IMR-90 (cell line): ENCODE measurements at regions not wholly inside any gene's neighbourhood (a gene's known extent, or its start where the extent isn't known, plus 50 kb on each side); places are given as distances from the start of the nearest gene placed in this dataset.

Experiments
- ATAC-seq: fragments of 200-7000 bp; cut with Tn5 transposase; 2 replicates; pipeline ENCODE4 v1.9.1; 2020; ENCODE audit warnings: low read depth, mild to moderate bottlenecking, moderate library complexity
- BruUV-seq: library from RNA; stranded (reverse); fragments of 400-500 nt; replicated peaks from 2 replicates; lab custom pipeline; 2021; lab: Mats Ljungman, UMichigan
- CTCF ChIA-PET: fragments of 300-600 bp; formaldehyde crosslinking; extraction: SDS; loops from one replicate; lab custom pipeline; 2021; ENCODE audit warnings: antibody characterized with exemption; lab: Yijun Ruan, JAX
- POLR2A ChIA-PET: fragments of 300-600 bp; sonication (Branson Sonifier 250); formaldehyde crosslinking; loops from one replicate; lab custom pipeline; 2022; ENCODE audit warnings: antibody characterized with exemption; ENCODE audit not compliant: unreplicated experiment; lab: Charles Lee
- DNase-seq: peaks from one replicate; pipeline ENCODE4 v3.0.0; 2013
- H2AFZ ChIP-seq: replicated peaks from 2 replicates; pipeline ENCODE3; 2013; ENCODE audit warnings: low read length, mild to moderate bottlenecking; ENCODE audit not compliant: poor library complexity
- H2AK5ac ChIP-seq: 2 replicates; pipeline ENCODE4 v1.6.1; 2013; ENCODE audit warnings: low read depth, low read length, inconsistent platforms
- H2AK9ac ChIP-seq: replicated peaks from 2 replicates; pipeline ENCODE3; 2013; ENCODE audit warnings: mild to moderate bottlenecking, low read depth, low read length, moderate library complexity; ENCODE audit not compliant: poor library complexity
- H2BK120ac ChIP-seq: 2 replicates; pipeline ENCODE4 v1.6.1; 2013; ENCODE audit warnings: low read depth, low read length, inconsistent platforms
- H2BK15ac ChIP-seq: 3 replicates; pipeline ENCODE4 v1.6.1; 2013; ENCODE audit warnings: low read depth, low read length, inconsistent platforms
- H2BK20ac ChIP-seq: 2 replicates; pipeline ENCODE4 v1.6.1; 2013; ENCODE audit warnings: low read depth, mild to moderate bottlenecking, inconsistent platforms, low read length, moderate library complexity
- H2BK5ac ChIP-seq: 2 replicates; pipeline ENCODE4 v1.6.1; 2013; ENCODE audit warnings: mild to moderate bottlenecking, low read depth, low read length, inconsistent platforms; ENCODE audit not compliant: poor library complexity, severe bottlenecking
- H3K14ac ChIP-seq: replicated peaks from 2 replicates; pipeline ENCODE4 v1.6.1; 2013; ENCODE audit warnings: low read depth, low read length, inconsistent platforms
- H3K18ac ChIP-seq: 2 replicates; pipeline ENCODE4 v1.6.1; 2013; ENCODE audit warnings: low read depth, low read length, control low read depth
- H3K23ac ChIP-seq: 2 replicates; pipeline ENCODE4 v1.6.1; 2013; ENCODE audit warnings: low read depth, low read length, inconsistent platforms
- H3K27ac ChIP-seq: 2 replicates; pipeline ENCODE4 v1.5.1; 2013; ENCODE audit warnings: mild to moderate bottlenecking, control low read depth, low read length; ENCODE audit not compliant: insufficient read depth
- H3K27me3 ChIP-seq: 2 replicates; pipeline ENCODE4 v1.6.1; 2013; ENCODE audit warnings: low read length; ENCODE audit not compliant: control insufficient read depth, insufficient read depth
- H3K36me3 ChIP-seq: 2 replicates; pipeline ENCODE4 v1.6.1; 2013; ENCODE audit warnings: low read length, mixed read lengths; ENCODE audit not compliant: control insufficient read depth, insufficient read depth
- H3K4ac ChIP-seq: 2 replicates; pipeline ENCODE4 v1.6.1; 2013; ENCODE audit warnings: low read depth, low read length, inconsistent platforms
- H3K4me1 ChIP-seq: 2 replicates; pipeline ENCODE4 v1.6.1; 2013; ENCODE audit warnings: low read length, mixed read lengths; ENCODE audit not compliant: control insufficient read depth, insufficient read depth
- H3K4me2 ChIP-seq: 2 replicates; pipeline ENCODE4 v1.6.1; 2013; ENCODE audit warnings: low read depth, mild to moderate bottlenecking, control low read depth, low read length, moderate library complexity
- H3K4me3 ChIP-seq: 2 replicates; pipeline ENCODE4 v1.5.1; 2013; ENCODE audit warnings: low read depth, mild to moderate bottlenecking, control low read depth, low read length, moderate library complexity; ENCODE audit not compliant: insufficient read depth
- H3K56ac ChIP-seq: 2 replicates; pipeline ENCODE4 v1.6.1; 2013; ENCODE audit warnings: low read length, inconsistent platforms; ENCODE audit not compliant: insufficient read depth; ENCODE audit errors: extremely low read depth
- H3K79me1 ChIP-seq, 2 experiments: 2 replicates each; pipeline ENCODE4 v1.6.1; 2013; ENCODE audit warnings: low read length in 2 of 2, inconsistent platforms in 1 of 2, low read depth in 1 of 2
- H3K9ac ChIP-seq: 2 replicates; pipeline ENCODE4 v1.6.1; 2013; ENCODE audit warnings: low read depth, low read length, control low read depth
- H3K9me1 ChIP-seq: 2 replicates; pipeline ENCODE4 v1.6.1; 2013; ENCODE audit warnings: low read length, inconsistent platforms; ENCODE audit not compliant: insufficient read depth
- H3K9me3 ChIP-seq: 2 replicates; pipeline ENCODE4 v1.6.1; 2013; ENCODE audit warnings: low read length; ENCODE audit not compliant: control insufficient read depth, insufficient read depth
- H4K20me1 ChIP-seq: 2 replicates; pipeline ENCODE4 v1.6.1; 2013; ENCODE audit warnings: low read length, inconsistent platforms; ENCODE audit not compliant: insufficient read depth
- H4K5ac ChIP-seq: 2 replicates; pipeline ENCODE4 v1.6.1; 2013; ENCODE audit warnings: mild to moderate bottlenecking, low read depth, low read length, control low read depth
- H4K8ac ChIP-seq, 2 experiments: 2 replicates each; pipeline ENCODE4 v1.6.1; 2013; ENCODE audit warnings: low read depth in 2 of 2, low read length in 2 of 2, control low read depth in 1 of 2, inconsistent platforms in 1 of 2
- H4K91ac ChIP-seq: 2 replicates; pipeline ENCODE4 v1.6.1; 2013; ENCODE audit warnings: low read depth, low read length, inconsistent platforms; ENCODE audit not compliant: insufficient read depth
- BHLHE40 ChIP-seq: fragments of 150-350 bp; IDR thresholded peaks from 2 replicates; pipeline ENCODE4 v1.6.1; 2016; ENCODE audit warnings: mild to moderate bottlenecking, low read depth, low read length
- MAFK ChIP-seq: IDR thresholded peaks from 2 replicates; pipeline ENCODE4 v1.6.1; 2012; ENCODE audit warnings: low read depth, low read length, improper control_type of control experiment
- MAZ ChIP-seq: IDR thresholded peaks from 2 replicates; pipeline ENCODE4 v1.6.1; 2012; ENCODE audit warnings: low read depth, mild to moderate bottlenecking, low read length, improper control_type of control experiment, moderate library complexity, borderline replicate concordance
- NFE2L2 ChIP-seq: fragments of 150-350 bp; IDR thresholded peaks from 2 replicates; pipeline ENCODE4 v1.6.1; 2016; ENCODE audit warnings: low read depth, mild to moderate bottlenecking, low read length
- POLR2A ChIP-seq: IDR thresholded peaks from 2 replicates; pipeline ENCODE4 v1.6.1; 2012; ENCODE audit warnings: mild to moderate bottlenecking, low read depth, low read length
- RCOR1 ChIP-seq: IDR thresholded peaks from 2 replicates; pipeline ENCODE4 v1.6.1; 2012; ENCODE audit warnings: mild to moderate bottlenecking, low read length, improper control_type of control experiment; ENCODE audit not compliant: insufficient replicate concordance
- RFX5 ChIP-seq: IDR thresholded peaks from 2 replicates; pipeline ENCODE4 v1.8.0; 2012; ENCODE audit warnings: low read depth, mild to moderate bottlenecking, low read length, moderate library complexity
- SMC3 ChIP-seq: fragments of 150-350 bp; IDR thresholded peaks from 2 replicates; pipeline ENCODE4 v1.6.1; 2016; ENCODE audit warnings: low read depth, mild to moderate bottlenecking, antibody characterized with exemption, low read length, moderate library complexity
- WGBS, 2 experiments: methylation state at CpG; one replicate each; pipeline versions ENCODE4 v1.1.5 to v1.1.7; 2013; ENCODE audit warnings: missing lambda C conversion rate in 2 of 2; ENCODE audit not compliant: insufficient read length in 1 of 2; ENCODE audit errors: extremely low coverage in 2 of 2; 5-methylcytosine and 5-hydroxymethylcytosine counted together
- dilution Hi-C: fragments of 300-500 bp; cut with HindIII; formaldehyde crosslinking; loops from one replicate; pipeline ENCODE4 v1.14.3; 2018; ENCODE audit warnings: low sequenced_read_pairs; ENCODE audit not compliant: unreplicated experiment
- in situ Hi-C: fragments of 300-500 bp; cut with MboI; formaldehyde crosslinking; loops from 3 replicates; pipeline ENCODE4 v1.14.3; 2019; ENCODE audit warnings: low sequenced_read_pairs, inconsistent platforms, mixed read lengths
- intact Hi-C: fragments of 100-400 bp; cut with micrococcal nuclease; formaldehyde crosslinking; loops from 2 replicates; pipeline ENCODE4 v1.10.0; 2022
- TF ChIP-seq, protein P1 (sequence below): fragments of 150-350 bp; IDR thresholded peaks from 2 replicates; pipeline ENCODE4 v1.6.1; 2016; ENCODE audit warnings: low read depth, mild to moderate bottlenecking, low read length, moderate library complexity, borderline replicate concordance
- TF ChIP-seq, protein P2 (sequence below): fragments of 150-350 bp; IDR thresholded peaks from 2 replicates; pipeline ENCODE4 v1.6.1; 2017; ENCODE audit warnings: mild to moderate bottlenecking, antibody characterized with exemption, low read length, low read depth

DNA sequence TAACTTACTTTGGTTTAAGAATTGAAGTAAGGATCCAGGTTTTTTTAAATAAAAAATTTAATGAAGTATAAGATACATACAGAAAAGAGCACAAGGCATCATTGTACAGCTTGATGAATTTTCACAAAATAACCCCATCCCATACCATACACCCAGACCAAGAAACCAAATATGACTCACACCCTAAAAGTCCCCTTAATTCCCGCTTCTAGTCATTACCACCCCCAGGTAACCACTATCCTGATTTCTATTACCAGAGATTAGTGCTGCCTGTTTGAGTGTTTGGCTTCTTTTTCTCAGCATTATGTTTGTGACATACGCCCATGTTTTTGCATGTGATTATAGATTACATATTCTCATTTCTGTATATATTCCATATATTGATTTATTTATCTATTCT is 98.5 kb upstream of the HIVEP3 start:
- no peak overlapping the region for H3K27ac ChIP-seq
- dilution Hi-C loops, result no loop called here
- H2AFZ ChIP-seq, result no peak overlapping the region
- no peaks in the 10 kb centered on the region for H3K9me1 ChIP-seq
- WGBS, 2 experiments, result no CpG with 5 or more reads among the region's 2 CpGs
- ATAC-seq (no peak), DNase-seq (no peak)
- H3K9ac ChIP-seq, result no peak overlapping the region
- H4K20me1 ChIP-seq, result no peaks in the 10 kb centered on the region
- no peak overlapping the region for H2BK120ac ChIP-seq
- TF ChIP-seq POLR2A (no peak), NFE2L2 (no peak), MAZ (no peak), BHLHE40 (no peak), RFX5 (no peak), RCOR1 (no peak), MAFK (no peak), SMC3 (no peak)
- TF ChIP-seq, protein P1, sequence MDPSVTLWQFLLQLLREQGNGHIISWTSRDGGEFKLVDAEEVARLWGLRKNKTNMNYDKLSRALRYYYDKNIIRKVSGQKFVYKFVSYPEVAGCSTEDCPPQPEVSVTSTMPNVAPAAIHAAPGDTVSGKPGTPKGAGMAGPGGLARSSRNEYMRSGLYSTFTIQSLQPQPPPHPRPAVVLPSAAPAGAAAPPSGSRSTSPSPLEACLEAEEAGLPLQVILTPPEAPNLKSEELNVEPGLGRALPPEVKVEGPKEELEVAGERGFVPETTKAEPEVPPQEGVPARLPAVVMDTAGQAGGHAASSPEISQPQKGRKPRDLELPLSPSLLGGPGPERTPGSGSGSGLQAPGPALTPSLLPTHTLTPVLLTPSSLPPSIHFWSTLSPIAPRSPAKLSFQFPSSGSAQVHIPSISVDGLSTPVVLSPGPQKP, result no peak
- TF ChIP-seq, protein P2, sequence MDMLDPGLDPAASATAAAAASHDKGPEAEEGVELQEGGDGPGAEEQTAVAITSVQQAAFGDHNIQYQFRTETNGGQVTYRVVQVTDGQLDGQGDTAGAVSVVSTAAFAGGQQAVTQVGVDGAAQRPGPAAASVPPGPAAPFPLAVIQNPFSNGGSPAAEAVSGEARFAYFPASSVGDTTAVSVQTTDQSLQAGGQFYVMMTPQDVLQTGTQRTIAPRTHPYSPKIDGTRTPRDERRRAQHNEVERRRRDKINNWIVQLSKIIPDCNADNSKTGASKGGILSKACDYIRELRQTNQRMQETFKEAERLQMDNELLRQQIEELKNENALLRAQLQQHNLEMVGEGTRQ, result no peak
- H2BK15ac ChIP-seq, result no peak overlapping the region
- no peak overlapping the region for H3K56ac ChIP-seq
- POLR2A ChIA-PET, result interaction anchor here (0.7 kb wide), 1 partner anchor 265 kb away, joined by 5 read pairs; no protein-coding TSS in a partner anchor
- no peak overlapping the region for H2AK5ac ChIP-seq
- H4K5ac ChIP-seq, result no peak overlapping the region
- peaks cover 3% of the 10 kb centered on the region; the same call in 1 of the 2 replicates for H3K4me1 ChIP-seq
- intact Hi-C loops, result no loop called here
- no peaks in the 10 kb centered on the region for H3K9me3 ChIP-seq
- no TSS peak for BruUV-seq
- no peak overlapping the region for H4K91ac ChIP-seq
- no peak overlapping the region for H3K14ac ChIP-seq
- H2BK5ac ChIP-seq, result no peak overlapping the region
- no peak overlapping the region for H3K18ac ChIP-seq
- no peak overlapping the region for H3K23ac ChIP-seq
- no peak overlapping the region for H2AK9ac ChIP-seq
- CTCF ChIA-PET, result no interaction called here
- no peaks in the 10 kb centered on the region for H3K27me3 ChIP-seq
- no peaks in the 10 kb centered on the region for H3K79me1 ChIP-seq
- H3K4ac ChIP-seq, result no peak overlapping the region
- H3K4me3 ChIP-seq, result no peak overlapping the region
- in situ Hi-C loops, result no loop called here
- no peaks in the 10 kb centered on the region for H3K36me3 ChIP-seq
- no peak overlapping the region for H4K8ac ChIP-seq
- no peak overlapping the region for H3K4me2 ChIP-seq
- H2BK20ac ChIP-seq, result no peak overlapping the region
